Activated T-helper 1 cell treated with Interleukin-2 at 50 U/mL for 16 hours (primary cell): ENCODE measurements at regions not wholly inside any gene's neighbourhood (a gene's known extent, or its start where the extent isn't known, plus 50 kb on each side); places are given as distances from the start of the nearest gene placed in this dataset.
"Not testable (repeated sequence)": the region's sequence is repeated elsewhere in the genome, so short reads cannot be mapped to it uniquely, and the experiment has no call there.

Experiments
- DNase-seq: peaks from one replicate; pipeline ENCODE4 v3.0.0-alpha.2; 2020; ENCODE audit warnings: low read depth

DNA sequence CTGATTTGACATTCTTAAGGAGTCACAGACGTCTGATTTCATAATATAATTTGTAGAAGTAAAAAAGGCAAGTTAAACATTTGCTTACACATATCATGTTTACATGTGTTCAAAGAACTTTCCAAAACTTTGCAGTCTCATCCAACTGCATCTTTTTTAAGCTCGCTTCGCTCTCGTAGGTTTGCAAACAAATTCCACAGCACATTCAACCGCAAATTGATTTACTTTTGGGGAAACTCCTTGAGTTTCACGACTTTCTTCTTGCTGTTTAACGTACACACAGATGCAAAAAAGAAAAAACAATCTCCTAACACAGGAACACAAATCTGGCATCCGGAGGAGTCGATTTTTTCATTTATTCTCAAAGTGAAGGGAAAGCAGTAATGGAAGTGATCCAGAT lies 1149.5 kb downstream of the VRK1 start:
- DNase-seq: no peak

DNA sequence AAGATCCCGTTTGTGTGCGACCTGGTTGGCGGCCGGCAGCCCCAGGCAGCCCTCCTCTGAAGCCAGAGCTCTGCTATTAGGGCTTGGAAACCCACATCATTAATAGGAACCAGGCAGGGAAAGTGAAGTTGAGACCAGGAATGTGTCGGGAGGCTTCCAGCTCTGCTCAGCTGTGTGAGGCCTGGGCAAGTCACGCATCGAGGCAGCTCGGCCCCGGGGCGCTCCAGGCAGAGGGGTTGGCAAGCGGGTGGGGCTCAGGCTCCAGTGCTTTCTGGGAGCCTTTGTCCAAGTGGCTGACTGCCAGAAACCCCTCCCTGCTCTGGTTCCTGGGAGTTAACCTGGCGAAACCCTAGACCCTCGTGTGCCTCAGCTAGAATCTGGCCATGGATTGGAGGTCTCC lies 1151.7 kb downstream of the VRK1 start:
- no peak for DNase-seq

DNA sequence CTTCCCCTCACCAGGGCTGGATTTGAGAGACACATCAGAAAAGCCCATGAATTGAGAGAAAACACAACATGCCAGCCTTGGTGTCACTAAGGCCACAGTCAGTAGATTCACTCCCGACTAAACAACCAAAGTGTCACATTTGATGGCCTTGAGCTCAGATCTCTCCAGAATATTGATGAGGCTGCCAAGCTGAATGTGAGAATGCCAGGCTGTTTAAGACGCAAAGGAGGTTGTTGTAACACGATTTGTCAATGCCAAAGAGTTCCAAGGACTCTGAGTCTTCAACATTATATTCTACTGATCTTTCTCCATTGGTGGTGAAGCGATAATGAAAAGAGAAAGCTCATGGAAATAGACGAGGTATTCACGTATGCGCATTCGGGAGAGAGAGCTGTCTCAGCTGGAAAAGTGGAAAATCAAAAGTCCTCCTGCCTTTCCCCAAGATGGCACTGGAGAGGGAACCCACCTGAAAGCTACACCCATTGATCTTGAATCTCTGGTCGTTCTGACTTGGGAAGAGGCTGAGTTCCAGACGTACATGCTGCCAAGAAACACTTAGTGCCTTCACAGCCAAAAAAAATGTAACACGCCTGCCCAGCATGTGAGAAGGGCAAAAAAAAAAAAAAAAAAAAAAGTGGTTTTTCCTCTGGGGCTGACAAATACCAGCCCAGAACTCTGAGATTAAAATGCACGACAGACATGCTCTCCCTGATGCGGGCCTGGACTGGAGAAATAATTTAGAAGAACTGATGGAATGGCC lies 1159.6 kb downstream of the VRK1 start:
- DNase-seq: no peak

DNA sequence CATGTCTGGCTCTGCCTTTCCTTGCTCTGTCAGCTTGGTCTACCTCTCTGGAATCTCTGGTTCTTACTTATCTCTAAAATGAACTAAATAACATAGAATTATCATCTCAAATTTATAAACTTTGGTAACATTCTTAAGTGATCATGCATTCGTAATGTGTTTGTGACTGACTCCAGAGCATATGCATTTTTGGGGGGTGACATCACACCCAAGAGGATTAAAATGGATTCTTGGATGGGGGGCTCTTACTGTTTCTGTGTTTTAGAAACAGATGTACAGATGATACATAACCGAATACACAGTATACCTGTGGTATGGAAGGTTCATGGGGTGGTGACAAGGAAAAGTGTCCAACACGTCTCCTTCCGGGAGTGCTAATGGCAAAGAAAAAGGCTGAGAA lies 1162.1 kb downstream of the VRK1 start:
- no peak for DNase-seq

DNA sequence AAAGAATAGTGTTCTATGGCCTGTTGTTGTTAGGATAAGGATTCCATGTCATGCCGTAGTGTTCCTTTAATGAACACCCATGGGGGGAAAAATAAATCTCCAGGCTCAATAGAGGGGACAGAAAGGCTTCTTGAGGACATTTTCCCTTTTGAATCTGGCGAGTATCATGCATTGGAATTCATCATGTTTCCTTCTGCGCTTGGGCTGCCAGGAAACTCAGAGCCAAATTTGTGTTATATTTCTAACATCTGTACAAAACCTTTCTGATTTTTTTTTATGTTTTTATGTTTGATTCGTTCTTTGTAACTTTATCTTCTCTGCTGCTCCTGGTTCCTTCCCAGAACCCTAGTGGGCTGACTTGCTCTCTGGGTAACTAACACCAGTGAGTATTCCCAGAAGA lies 1163.3 kb downstream of the VRK1 start:
- no peak for DNase-seq

DNA sequence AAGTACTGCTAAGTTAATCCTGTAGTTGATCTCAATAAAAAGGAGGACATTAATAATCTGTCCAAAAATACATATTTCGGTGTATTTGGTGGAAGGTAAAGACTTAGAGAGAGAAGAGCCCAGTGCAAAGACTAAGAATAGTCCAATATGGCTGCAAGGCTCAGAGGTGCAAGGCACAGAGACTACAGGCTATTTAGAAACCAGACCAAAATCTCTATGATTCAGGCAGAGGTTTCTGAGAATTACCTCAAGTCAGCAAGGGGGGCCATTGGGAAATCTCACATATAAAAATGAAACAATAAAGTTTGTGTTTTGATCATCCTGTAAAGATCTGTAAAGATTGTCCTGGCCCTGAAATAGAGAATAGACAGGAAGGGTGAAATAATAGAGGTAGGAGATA lies 1173.0 kb downstream of the VRK1 start:
- DNase-seq: no peak

DNA sequence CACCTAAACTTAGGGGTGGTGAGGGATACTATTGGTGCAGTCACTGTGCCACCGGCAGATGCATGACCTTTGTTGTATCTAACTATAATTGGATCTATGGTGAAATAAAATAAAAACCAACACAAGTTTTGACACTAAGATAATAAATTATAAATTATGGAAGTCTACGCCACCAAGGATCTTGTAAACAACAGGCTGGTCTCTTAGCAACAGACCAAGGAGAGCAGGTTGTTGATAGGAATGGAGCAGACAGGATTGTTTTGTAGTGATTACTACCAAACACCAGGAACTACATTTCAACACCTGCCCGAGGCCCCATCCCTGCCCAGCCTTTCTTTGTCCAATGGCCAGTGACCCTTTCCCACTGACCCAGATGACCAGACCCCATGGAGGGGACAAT lies 1178.0 kb downstream of the VRK1 start:
- DNase-seq: no peak

DNA sequence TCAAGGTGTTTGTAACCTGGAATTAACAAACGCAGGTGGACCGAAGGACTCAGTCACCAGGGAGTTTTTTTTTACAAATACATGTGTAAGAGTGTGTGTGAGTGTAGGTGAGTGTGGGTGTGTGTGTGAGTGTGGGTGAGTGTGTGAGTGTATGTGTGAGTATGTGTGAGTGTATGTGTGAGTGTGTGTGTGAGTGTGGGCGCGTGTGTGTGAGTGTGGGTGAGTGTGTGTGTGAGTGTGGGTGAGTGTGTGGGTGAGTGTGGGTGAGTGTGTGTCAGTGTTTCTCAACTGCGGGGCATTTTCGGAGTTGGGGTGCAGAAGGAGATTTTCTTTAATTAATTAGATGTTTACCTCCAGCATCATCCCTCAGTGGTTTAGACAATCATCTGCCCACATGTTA lies 1178.8 kb downstream of the VRK1 start:
- no peak for DNase-seq

DNA sequence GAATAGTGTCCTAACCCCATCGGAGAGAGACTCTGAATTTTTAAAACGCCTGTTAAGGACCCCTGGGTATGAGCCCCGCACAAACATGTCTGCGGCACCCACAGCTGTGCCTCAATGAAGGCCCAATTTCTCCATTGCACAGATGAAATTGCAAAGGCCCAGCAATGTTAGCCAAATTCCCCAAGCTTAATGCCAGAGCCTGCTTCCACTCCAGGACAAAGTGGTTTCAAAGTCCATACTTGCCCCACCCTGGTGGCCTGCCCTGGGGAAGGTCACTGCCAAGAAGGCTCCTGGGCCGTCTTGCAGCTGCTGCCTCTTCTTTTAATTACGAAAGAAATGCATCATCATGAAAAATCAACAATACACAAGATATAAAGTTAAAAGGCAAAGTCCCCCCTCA lies 1179.7 kb downstream of the VRK1 start:
- no peak for DNase-seq

DNA sequence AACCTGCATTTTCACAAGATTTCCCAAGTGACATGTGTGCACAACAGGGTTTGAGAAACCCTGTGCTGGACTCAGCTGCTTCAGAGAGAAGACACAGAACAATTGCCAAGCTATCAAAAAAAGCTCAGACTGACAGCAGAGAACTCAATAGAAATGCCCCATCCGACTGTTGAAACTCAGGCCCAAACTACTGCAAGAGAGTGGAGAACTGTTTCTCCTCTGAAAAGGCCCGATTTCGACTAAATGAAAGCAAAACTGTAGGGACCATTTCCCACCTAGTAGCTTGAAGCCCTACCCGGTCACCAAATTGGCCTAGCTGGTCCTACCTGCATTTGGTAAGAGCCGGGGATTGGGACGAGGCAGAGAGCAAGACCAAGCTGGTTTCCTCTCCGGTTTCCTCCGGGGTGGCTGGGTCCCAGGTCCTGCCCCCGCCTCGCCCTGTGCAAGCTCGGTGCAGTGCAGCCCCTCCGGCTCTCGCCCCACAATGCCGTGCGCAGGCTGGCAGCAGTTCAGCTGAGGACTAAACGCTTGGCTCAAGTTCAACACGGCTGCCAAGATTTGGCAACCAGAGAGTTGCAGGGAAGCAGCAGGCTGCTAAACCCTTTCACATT lies 1180.6 kb downstream of the VRK1 start:
- peak; percentile 64 for DNase-seq

DNA sequence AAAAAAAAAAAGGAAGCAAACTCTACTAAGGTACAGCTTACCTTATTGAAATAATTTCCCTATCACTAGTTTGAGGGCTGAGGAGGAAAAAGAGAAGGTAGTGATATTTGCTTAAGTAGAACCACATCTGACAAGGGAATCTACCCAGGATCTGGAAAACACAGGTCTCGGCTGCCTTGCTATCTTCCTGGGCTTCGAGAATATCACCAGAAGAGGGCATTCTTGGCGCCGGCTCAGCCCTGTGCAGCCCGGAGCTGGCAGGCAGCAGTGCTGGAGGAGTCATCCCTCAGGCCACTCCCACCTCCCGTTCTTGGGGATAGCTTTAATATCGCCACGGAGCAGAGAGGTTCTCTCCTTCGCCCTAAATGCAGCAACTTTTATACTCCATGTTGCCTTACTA lies 1181.2 kb downstream of the VRK1 start:
- peak; percentile 61 for DNase-seq

DNA sequence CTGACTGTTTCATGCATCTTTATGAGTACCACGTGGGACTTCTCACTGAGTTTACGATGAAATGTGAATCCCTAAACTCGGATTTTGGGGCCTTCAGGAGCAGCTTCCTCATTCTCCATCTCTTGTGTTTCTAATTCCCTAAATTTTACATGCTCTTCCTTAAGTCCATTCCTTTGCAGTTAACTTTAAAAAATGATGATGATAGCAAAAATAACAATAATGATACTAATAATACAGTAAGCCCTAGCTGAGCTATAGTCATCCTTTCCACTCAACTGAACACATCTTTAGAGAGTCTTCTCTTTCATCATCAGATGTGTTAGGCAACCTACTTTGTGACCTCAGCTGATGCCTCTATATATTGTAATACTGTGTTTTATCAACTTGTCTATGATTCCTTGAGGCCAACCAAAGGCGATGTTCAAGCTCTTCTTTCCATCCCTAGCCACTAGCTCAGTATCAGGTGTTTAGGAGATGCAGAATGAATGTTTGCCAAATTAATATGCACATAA lies 1196.4 kb downstream of the VRK1 start:
- DNase-seq: no peak

DNA sequence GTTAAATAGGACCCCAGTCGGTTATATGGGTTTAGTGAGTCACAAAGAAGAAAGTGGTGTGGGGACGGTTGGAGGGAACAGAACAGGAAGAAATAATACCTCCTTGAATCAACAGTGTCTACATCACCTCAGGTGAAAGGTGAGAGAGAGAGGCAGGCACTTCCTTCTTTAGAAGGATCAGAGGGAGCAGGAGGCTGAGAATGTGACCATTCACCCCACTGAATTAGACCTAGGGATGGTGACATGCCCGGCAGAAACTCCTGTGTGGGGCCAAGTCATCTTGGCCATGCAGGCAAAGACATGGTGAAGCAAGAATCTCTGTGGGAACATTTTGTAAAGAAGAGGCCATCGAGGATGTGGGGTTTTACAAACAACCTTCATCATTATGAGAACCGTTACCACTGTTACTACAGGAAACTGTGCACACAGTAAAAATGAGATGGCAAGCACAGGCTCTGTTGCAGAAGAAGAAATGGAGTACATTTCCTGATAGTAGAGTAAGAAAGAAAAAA lies 1196.9 kb downstream of the VRK1 start:
- no peak for DNase-seq

DNA sequence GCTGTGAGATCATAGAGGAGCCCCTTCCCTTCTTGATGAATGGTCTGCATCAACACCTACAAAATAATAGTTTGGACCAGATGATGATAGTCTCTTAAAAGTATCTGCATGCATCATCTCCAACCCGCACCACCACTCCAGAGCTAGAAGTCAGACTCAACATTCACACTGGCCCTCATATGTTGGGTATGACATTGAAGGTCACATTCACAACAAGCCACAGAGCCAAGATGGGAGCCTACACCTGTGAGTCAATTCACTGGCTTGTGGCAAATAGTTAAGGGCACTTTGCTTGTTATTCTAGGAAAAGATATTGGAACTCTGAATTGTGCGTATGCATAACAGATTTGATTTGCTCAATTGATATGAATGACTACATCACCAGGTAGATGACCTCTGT lies 1197.9 kb downstream of the VRK1 start:
- no peak for DNase-seq

DNA sequence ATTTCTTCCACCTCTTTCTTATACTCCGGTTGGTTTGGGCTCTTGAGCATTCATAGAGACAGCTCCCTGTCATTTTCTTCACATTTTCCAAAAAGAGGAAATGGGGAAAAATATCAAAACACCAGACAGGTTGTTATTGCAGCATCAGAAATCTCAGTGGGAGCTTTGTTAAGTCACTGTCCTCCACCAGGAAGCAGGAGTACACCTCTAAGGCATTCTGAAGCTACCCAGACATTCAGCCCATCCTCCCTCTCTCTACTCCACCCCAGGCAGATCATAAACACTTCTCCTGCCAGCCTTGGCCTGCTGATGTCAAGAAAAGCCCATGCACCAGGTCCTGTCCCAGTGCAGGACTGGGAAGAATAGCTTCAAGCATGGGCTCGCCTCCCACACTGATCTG lies 1198.3 kb downstream of the VRK1 start:
- DNase-seq: no peak

DNA sequence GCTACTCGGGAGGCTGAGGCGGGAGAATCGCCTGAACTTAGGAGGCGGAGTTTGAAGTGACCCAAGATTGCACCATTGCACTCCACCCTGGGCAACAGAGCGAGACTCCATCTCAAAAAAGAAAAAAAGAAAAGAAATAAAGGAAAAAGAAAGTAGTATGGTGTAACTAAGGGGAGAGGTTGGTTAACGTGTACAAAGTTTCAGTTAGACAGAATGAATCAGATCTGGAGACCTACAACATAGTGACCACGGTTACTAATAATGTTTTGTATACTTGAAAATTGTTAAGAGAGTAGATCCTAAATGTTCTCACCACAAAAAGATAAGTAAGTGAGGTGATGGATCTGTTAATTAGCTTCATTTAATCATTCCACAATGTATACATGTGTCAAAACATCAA lies 1208.8 kb downstream of the VRK1 start:
- DNase-seq: no peak

DNA sequence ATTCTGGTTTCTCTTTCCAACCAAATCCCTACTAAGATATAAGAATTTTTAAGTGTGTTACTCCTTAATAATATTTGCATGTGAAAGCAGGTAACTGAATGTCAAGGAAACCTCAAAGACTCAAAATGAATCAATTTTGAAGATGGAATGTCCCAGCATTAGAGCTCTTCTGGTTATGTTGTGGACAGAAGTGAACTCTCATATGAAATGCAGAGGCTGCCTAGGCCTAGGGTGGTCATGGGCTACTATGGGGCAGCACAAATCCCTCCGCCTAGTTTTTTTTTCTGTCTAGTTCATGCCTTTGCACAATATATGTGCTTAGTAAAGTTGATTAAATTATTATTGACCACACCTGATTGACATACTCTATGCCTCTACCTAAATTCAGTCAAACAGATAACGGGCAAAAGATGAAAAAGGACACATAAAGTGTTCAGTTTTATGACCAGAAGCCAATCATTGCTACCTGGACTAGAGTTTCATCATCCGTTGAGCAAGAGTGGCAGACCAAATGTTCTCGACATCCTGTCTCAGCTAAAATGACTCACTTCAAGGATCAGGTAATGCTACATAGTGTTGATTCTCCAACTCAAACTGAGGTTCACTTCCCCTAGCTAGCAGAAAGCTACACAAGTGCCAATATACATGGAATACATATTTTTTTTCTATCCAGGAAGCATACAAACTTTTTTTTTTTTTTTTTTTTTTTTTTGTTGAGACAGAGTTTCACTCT lies 1211.4 kb downstream of the VRK1 start:
- no peak for DNase-seq

DNA sequence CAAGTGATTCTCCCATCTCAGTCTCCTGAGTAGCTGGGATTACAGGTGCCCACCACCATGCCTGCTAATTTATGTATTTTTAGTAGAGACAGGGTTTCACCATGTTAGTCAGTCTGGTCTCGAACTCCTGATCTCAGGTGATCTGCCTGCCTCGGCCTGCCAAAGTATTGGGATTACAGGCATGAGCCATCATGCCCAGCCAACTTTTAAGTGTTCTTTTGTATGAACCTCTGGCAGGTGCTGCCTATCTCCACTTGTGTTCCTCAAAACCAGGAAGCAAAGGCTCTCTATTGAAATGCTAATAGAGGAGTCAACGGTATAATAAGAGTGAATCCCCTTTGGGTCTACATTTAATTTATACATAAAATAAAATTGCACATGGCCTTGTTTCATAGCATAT lies 1212.0 kb downstream of the VRK1 start:
- not testable (repeated sequence) for DNase-seq

DNA sequence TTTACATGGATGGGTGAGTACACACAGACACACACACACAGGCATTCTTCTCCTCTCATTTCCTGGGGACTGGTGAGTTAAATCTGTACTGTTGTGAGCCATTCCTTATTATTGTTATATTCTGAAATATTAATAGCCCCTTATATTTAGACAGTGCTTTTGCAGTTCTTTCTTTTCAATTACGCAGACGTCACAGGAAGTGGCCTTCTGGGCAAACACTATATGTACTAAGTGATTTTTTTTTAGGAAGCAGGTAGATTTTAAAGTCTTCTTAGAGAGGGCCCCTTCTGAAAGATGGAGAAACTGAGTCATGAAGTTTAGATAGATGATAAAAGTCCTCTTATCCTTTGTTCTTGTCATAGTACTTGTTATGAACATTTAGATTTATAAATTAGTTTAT lies 1213.6 kb downstream of the VRK1 start:
- DNase-seq: no peak

DNA sequence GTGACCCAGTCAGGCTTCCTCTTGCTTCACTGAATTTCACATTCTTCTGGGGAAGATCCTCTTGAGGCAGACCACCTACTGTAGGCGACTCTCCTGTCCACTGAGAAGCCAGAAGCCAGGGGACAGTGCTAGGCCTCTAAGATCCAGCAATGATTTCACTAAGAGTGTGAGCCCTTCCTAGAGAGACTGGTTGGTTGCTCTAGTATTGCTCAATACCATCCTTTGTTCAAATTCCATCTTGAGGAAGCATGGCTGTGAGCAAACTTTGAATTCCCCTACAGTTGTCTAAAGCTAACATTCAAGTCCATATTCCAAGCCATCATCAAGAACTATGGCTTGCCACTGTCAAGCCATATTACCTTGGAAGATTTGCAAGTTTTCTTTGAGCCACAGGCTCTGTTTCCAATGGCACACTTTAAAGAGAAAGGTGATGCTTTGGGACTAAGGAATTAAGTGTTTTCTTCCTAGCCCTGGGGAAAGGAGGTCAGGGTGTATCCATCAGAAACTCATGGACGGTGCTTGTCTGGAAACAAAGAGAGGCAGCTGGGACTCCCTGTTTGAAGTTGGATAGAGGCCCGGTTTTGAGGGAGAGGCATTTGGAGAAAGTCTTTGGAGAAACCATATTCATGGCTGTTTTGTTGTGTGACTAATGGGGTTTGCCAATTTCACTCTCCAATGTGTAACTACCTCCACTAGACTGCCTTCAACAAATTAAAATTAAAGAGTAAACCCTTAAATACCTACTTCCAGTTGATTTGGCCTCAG lies 1217.9 kb downstream of the VRK1 start:
- no peak for DNase-seq

DNA sequence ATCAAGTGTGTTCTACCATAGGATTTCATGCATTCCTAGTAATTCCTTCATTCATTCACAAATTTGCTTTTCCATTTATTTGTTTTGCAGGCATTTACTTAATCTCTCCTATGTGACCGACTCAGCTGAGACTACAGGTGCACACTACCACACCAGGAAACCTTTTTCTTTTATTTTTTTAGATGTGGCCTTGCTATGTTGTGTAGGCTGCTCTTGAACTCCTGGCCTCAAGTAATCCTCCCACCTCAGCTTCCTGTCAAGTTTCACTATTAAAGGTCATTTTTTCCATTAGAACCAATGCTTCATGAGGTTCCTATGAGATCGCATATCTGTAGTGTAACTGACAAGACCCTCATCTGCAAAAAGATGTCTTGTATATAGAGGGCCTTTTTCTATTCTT lies 1218.7 kb downstream of the VRK1 start:
- no peak for DNase-seq

DNA sequence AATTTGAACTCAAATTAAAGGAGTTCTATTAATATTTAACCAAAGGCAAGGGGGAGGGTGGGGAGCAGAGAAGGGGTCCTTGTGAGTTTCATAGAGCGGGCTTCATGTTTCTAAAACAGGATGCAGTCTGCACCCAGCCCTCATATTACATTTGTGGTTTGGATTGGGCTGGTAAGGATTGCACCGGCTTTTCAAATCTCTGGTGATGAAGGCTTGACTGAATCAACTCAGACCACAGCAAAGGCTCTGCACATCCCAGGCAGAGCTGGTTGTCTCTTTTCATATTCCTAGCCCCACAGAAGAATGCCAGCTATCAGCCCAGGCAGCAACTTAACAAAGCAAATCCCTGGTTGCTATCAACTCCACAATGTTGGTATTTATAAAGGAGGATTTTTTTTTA lies 1221.4 kb downstream of the VRK1 start:
- DNase-seq: no peak
